Natural killer cell treated with Interleukin-12 subunit alpha and Interleukin-12 subunit beta and Interleukin-15 and Interleukin-18, amount 100 ng/mL, for 72 hours (primary cell): ENCODE measurements at regions not wholly inside any gene's neighbourhood (a gene's known extent, or its start where the extent isn't known, plus 50 kb on each side); places are given as distances from the start of the nearest gene placed in this dataset.

Experiments used
- ATAC-seq, 2 donors: fragments of 150-1000 bp; cut with Tn5 transposase in 1 of 2; sonication (Bioruptor Pico), chemical (Tn5 transposase) in 1 of 2; 2 replicates each; pipeline ENCODE4 v1.10.0; 2021
- DNase-seq: peaks from one replicate; pipeline ENCODE4 v3.0.0; 2022; ENCODE audit warnings: low spot score
- H3K27ac Mint-ChIP-seq, 2 donors: 1 replicate in 1 of 2; 2 replicates in 1 of 2; pipeline ENCODE4 v1.8.0; 2022; ENCODE audit warnings: mixed read lengths in 2 of 2, mild to moderate bottlenecking in 1 of 2, moderate library complexity in 1 of 2
- H3K27me3 Mint-ChIP-seq, 2 donors: 1 replicate in 1 of 2; 2 replicates in 1 of 2; pipeline ENCODE4 v1.8.0; 2022; ENCODE audit warnings: mixed read lengths in 2 of 2
- H3K36me3 Mint-ChIP-seq: one replicate; pipeline ENCODE4 v1.8.0; 2022; ENCODE audit warnings: mixed read lengths
- H3K4me1 Mint-ChIP-seq, 2 donors: 1 replicate in 1 of 2; 2 replicates in 1 of 2; pipeline ENCODE4 v1.8.0; 2022; ENCODE audit warnings: low read depth in 2 of 2, mixed read lengths in 2 of 2, mild to moderate bottlenecking in 1 of 2
- H3K4me3 Mint-ChIP-seq: one replicate; pipeline ENCODE4 v1.8.0; 2022; ENCODE audit warnings: mixed read lengths
- H3K9me3 Mint-ChIP-seq: 2 replicates; pipeline ENCODE4 v1.8.0; 2022; ENCODE audit warnings: mixed read lengths

DNA sequence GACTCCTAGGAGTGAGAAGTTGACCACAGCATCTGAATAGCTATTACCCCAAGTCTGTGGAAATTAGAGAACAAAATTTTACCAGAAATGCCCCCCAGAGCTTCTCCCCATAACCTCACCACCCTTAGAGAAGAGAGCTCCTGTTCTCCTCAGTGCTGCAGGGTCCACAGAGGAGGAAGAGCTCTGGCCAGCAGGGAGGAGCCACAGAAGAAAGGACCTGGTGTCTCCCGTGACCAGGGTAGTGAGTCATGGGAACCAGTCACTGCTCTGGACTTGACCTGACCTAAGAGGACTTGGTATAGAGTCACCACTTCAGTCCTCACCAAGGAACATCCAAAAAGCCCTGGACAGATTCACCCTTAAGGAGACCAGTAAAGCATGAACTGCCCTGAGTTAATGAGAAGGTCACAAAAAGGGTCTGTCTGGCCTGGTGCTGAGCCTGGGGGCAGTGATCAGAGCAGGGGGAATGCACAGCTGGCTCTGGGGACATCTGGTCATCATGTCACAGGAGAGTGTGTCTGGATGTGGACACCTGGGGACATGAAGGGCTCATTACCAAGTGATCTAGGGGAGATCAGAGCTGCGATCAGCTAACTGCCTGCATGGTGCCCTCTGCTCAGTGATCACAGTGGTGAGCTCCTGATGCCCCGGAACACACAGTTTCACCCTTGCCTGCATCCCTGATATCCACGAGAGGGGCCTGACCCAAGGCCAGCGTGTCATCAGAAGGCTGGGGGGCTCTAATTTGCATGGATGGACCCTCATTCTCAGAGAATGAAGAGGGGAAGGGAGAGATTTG lies 103.3 kb upstream of the TOP3B start:
- no peak for DNase-seq
- Mint-ChIP-seq H3K36me3 (no peaks in the 10 kb centered on the region), H3K9me3 (no peaks in the 10 kb centered on the region), H3K27me3 (peaks cover 26 to 41% of the 10 kb centered on the region in 2 donors), H3K4me3 (no peak overlapping the region), H3K4me1 (no peaks in the 10 kb centered on the region), H3K27ac (no peak overlapping the region)
- ATAC-seq, result peak; percentile 44 to 48

DNA sequence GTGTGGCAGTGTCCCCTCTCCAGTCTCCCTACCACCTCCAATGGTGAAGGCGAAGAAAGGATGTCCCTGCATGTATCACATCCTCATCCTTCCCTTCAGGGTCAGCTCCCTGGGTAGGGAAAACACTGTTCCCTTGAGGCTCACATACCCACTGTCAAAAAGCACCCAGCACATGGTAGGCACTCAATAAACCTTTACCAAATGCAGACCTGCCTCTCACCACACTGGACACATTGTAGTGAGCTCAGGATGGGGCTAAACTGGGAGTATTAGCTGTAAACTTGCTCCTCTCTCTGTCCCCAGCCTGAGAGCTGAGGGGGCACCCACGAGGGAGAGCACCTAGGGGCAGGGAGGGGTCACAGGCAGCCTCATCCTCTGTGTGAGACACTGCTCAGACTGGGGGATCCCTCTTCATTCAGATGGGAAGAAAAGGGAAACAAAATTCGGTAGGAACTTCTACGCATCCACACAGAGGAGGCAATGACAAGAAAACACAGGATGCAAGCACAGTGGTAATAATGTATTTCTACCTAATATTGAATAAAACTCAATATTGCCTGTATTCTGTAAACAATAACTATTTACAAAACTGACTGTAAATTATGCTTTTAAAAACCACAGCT lies 101.6 kb upstream of the TOP3B start:
- Mint-ChIP-seq H3K36me3 (no peaks in the 10 kb centered on the region), H3K27ac (no peak overlapping the region), H3K27me3 (peaks cover 26 to 41% of the 10 kb centered on the region in 2 donors), H3K9me3 (no peaks in the 10 kb centered on the region), H3K4me1 (no peaks in the 10 kb centered on the region), H3K4me3 (no peak overlapping the region)
- no peak for DNase-seq
- peak in 1 of 2 donors; percentile 33 for ATAC-seq

DNA sequence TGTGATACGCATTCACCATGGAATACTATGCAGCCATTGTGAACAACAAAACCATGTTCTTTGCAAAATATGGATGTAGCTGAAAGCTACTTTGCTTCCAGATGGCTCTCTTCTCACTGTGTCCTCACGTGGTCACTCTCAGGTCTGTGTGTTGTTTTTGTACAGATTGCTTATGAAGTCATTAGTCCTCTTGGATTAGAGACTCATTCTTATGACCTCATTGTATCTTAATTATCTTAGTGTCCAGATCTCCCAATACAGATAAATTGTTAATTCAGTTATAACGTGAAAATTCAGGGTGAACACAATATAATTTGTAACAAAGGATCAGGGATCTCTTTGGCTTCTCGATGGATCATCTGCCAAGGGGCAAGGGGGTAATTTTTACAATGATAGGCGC lies 100.4 kb upstream of the TOP3B start:
- Mint-ChIP-seq H3K27me3 (peaks cover 26 to 40% of the 10 kb centered on the region in 2 donors), H3K4me3 (no peak overlapping the region), H3K4me1 (no peaks in the 10 kb centered on the region), H3K9me3 (no peaks in the 10 kb centered on the region), H3K36me3 (no peaks in the 10 kb centered on the region), H3K27ac (no peak overlapping the region)
- DNase-seq (no peak), ATAC-seq (no peak)

DNA sequence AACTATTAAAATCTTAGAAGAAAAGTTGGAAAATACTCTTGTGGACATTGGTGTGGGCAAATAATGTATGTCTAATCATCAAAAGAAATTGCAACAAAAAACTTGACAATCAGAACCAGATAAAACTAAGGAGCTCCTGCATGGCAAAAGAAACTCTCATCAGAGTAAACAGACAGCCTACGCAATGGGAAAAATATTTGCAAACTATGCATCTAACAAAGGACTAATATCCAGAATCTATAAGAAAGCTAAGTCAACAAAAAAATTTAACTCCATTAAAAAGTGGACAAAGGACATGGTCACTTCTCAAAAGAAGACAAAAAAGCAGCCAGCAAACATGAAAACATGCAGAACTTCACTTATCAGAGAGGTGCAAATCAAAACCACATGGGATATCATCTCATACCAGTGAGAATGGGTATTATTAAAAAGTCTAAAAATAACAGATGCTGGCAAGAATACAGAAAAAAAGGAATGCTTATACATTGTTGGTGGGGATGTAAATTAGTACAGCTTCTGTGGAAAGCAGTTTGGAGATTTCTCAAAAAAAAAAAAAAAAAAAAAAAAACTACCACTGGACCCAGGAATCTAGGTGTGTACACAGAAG lies 99.7 kb upstream of the TOP3B start:
- DNase-seq, result no peak
- H3K9me3 Mint-ChIP-seq, result no peaks in the 10 kb centered on the region
- ATAC-seq, result no peak

DNA sequence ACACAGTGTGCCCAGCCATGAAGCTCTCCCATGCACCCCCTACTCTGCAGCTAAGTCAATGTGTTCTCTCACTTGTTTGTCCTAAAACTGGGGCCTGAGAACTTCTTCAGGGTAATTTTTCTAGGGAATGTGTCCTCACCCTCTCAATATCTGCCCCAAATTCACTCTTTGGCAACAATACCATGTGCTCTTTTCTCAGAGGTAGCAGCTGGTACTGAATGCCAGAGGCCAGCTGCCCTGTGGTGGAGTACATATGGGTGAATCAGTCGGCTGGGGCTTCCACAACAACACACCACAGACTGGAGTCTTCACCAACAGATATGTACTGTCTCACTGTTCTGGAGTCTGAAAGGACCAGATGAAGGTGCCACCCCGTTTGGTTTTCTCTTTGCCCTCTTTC lies 97.7 kb upstream of the TOP3B start:
- H3K4me1 Mint-ChIP-seq, result no peaks in the 10 kb centered on the region
- peaks cover 25 to 54% of the 10 kb centered on the region in 2 donors for H3K27me3 Mint-ChIP-seq
- DNase-seq (no peak), ATAC-seq (no peak)
- H3K9me3 Mint-ChIP-seq, result no peaks in the 10 kb centered on the region
- no peak overlapping the region for H3K27ac Mint-ChIP-seq
- H3K36me3 Mint-ChIP-seq, result no peaks in the 10 kb centered on the region
- no peak overlapping the region for H3K4me3 Mint-ChIP-seq

More for the DNA sequence above, 99.7 kb upstream of the TOP3B start:
- no peaks in the 10 kb centered on the region for H3K36me3 Mint-ChIP-seq
- H3K4me1 Mint-ChIP-seq, result no peaks in the 10 kb centered on the region
- no peak overlapping the region for H3K4me3 Mint-ChIP-seq
- H3K27me3 Mint-ChIP-seq, result peaks cover 26 to 45% of the 10 kb centered on the region in 2 donors
- no peak overlapping the region for H3K27ac Mint-ChIP-seq

DNA sequence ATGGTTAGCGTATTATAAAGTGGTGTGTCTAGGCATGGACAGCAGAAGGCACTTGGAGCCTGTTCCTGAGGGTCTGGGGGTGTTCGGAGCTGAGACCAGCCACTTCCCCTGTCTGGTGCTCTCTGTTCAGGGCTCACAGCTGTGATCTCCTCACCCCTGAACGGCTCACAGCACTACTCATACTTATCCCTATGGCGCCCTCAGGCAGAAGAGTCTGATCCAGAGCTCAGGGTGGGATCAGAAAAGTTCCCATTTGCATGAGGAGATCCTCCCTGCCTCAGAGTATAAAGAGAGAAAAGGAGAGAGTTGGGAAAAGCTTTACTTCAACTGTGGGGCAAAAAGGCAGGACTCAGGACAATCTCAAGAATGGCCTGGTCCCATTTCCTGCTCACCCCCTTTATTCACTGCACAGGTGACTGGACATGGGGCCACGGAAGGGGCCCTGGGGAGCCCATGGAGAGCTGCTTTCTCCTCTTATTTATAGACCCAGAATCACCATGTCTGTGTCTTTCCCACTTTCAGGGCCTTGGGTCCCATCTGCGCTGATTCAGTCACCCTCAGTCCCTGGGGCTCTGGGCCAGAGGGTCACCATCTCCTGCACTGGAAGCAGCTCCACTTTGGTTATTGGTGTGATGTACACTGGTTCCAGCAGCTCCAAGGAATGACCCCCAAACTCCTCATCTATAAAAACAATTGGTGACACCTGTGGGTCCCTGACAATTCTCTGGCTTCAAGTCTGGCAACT lies 97.0 kb upstream of the TOP3B start:
- Mint-ChIP-seq H3K27ac (no peak overlapping the region), H3K4me3 (no peak overlapping the region), H3K27me3 (peaks cover 24 to 54% of the 10 kb centered on the region in 2 donors), H3K4me1 (no peaks in the 10 kb centered on the region), H3K36me3 (no peaks in the 10 kb centered on the region), H3K9me3 (no peaks in the 10 kb centered on the region)
- no peak for DNase-seq
- no peak for ATAC-seq

DNA sequence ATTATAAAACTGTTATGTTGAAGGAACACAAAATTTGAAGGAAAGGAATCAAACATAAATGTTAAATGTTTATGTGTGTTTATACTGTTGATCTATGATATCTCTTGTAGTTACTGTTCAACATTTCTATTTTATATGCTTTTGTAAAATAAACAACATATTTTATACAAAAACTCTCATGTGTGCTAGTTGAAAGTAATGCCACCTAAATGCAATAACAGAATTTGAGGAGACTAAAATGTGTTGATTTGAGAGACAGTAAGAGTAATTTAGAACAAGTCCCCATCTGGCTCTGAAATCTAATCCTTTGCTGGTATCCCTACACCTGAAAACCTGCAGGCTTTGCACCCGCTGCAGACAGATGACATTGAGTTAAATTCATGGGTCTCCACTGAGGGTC lies 95.7 kb upstream of the TOP3B start:
- Mint-ChIP-seq H3K27ac (no peak overlapping the region), H3K9me3 (no peaks in the 10 kb centered on the region), H3K4me3 (no peak overlapping the region), H3K27me3 (peaks cover 19 to 44% of the 10 kb centered on the region in 2 donors), H3K4me1 (no peaks in the 10 kb centered on the region), H3K36me3 (no peaks in the 10 kb centered on the region)
- ATAC-seq (no peak), DNase-seq (no peak)

DNA sequence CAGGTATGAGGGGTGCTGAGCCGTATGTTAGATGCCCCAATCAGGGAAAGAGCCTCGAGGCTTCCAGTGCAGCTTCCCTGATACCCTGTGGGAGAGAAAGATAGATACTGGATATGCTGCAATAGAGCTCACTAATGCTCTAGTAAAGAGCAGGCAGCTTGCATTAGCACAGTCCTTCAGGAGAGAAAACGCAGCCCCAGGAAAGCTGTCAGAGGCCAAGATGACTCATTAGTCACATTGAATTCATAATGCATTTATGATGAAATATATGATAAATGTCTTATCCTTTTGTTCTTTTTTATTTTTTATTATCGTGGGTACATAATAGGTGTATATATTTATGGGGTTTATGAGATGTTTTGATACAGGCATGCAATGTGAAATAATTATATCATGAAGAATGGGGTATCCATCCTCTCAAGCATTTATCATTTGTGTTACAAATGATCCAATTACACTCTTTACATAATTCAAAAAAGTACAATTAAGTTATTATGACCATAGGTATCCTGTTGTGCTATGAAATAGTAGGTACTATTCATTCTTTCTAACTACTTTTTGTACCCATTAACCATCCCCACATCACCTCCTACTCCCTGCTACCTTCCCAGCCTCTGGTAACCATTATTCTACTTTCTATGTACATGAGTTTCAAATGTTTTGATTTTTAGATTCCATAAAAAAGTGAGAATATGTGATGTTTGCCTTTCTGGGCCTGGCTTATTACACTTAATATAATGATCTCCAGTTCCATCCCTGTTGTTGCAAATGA lies 94.5 kb upstream of the TOP3B start:
- Mint-ChIP-seq H3K9me3 (no peaks in the 10 kb centered on the region), H3K27me3 (peaks cover 15 to 33% of the 10 kb centered on the region in 2 donors), H3K4me3 (no peak overlapping the region), H3K36me3 (no peaks in the 10 kb centered on the region), H3K4me1 (no peaks in the 10 kb centered on the region), H3K27ac (no peak overlapping the region)
- DNase-seq, result no peak
- no peak for ATAC-seq

DNA sequence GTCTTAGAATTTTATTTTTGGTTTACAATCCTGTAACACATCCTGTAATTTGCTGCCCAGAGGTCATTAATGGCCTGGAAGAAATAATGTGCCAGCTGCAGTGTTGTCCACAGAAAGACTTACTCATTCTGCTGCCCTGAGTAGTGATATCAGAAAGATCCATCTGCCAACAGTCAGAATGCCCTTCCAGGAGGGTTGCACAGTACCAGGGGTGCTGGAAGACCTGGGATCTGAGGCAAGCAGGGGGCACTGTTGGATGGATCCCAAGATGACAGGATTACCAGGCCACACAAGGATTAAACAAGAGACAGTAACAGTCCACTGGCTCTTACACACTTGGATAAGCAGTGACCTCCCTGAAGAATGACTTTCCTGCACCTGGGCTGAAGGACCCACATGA lies 93.8 kb upstream of the TOP3B start:
- H3K4me3 Mint-ChIP-seq, result no peak overlapping the region
- H3K27me3 Mint-ChIP-seq, result peaks cover 13 to 26% of the 10 kb centered on the region in 2 donors
- H3K4me1 Mint-ChIP-seq, result no peaks in the 10 kb centered on the region
- H3K9me3 Mint-ChIP-seq, result no peaks in the 10 kb centered on the region
- H3K27ac Mint-ChIP-seq, result no peak overlapping the region
- no peaks in the 10 kb centered on the region for H3K36me3 Mint-ChIP-seq
- ATAC-seq (no peak), DNase-seq (no peak)

DNA sequence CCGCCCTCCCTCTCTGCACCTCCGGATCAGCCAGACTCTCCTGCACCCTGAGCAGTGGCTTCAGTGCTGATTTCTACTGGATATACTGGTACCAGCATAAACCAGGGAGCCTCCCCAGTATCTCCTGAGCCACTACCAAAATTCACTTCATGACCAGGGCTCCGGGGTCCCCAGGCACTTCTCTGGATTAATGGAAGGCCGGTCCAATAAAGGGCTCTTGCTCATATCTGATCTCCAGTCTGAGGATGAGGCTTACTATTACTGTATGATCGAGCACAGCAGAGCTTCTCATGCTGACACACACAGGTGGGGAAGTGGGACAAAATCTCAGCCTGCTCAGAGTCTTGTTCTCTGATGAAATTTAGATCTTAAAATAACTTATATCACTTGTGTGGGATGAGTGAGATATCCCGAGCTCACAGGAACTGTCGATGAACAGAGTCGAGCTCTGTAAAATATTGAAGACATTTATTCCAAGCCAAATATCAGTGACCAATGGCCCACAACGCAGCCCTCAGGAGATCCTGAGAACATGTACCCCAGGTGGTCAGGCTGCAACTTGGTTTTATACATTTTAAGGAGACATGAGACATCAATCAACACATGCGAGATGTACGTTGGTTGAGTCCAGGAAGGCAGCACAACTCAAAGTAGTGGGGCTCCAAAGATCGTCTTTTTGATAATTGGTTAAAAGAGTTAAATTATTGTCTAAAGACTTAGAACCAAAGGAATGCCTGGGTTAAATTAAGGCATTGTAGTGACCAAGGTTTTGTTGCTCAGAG lies 93.0 kb upstream of the TOP3B start:
- no peaks in the 10 kb centered on the region for H3K4me1 Mint-ChIP-seq
- ATAC-seq (peak in 1 of 2 donors; percentile 43), DNase-seq (no peak)
- no peaks in the 10 kb centered on the region for H3K9me3 Mint-ChIP-seq
- no peak overlapping the region for H3K27ac Mint-ChIP-seq
- H3K4me3 Mint-ChIP-seq, result no peak overlapping the region
- H3K36me3 Mint-ChIP-seq, result no peaks in the 10 kb centered on the region
- H3K27me3 Mint-ChIP-seq, result peaks cover 12 to 18% of the 10 kb centered on the region in 2 donors

DNA sequence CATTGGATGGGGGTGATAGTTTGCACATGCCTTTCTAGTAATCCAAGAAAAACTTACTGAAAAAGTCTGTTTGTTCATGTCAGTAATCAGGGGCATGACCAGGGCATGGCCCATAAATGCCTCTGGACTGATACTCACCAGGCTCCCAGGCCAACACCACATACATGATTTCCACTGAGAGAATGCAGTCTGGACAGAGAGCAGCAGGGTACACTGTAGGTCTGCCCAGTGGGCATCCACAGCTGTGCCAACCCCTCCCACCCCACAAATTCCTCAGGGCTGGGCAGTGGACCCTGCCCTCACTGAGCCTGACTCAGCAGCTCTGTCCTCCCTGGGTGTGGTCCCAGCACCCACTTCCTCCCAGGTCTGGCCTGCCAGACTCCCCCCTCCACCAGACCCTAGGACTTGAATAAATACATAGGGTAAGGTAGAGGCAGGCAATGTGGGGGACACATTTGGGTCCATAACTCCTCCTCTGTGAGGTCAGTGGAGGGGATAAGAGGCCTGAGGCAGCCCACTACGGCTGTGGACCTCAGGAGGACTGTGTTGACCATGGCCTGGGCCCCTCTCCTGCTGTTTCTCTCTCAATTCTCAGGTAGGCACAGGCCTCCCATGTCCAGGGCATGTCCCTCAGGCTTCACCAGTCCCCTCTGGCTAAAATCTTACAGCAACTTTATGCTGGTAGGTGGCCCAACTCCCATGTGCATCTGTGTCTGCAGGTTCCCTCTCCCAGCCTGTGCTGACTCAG lies 92.2 kb upstream of the TOP3B start:
- no peaks in the 10 kb centered on the region for H3K9me3 Mint-ChIP-seq
- ATAC-seq, result peak in 1 of 2 donors; percentile 48
- no peak for DNase-seq
- no peak overlapping the region for H3K4me3 Mint-ChIP-seq
- H3K36me3 Mint-ChIP-seq, result no peaks in the 10 kb centered on the region
- H3K27me3 Mint-ChIP-seq, result peaks cover 10 to 13% of the 10 kb centered on the region in 2 donors
- H3K27ac Mint-ChIP-seq, result no peak overlapping the region
- no peaks in the 10 kb centered on the region for H3K4me1 Mint-ChIP-seq
